ENCODE measurements at regions not wholly inside any gene's neighbourhood (a gene's known extent, or its start where the extent isn't known, plus 50 kb on each side); places are given as distances from the start of the nearest gene placed in this dataset.

DNA sequence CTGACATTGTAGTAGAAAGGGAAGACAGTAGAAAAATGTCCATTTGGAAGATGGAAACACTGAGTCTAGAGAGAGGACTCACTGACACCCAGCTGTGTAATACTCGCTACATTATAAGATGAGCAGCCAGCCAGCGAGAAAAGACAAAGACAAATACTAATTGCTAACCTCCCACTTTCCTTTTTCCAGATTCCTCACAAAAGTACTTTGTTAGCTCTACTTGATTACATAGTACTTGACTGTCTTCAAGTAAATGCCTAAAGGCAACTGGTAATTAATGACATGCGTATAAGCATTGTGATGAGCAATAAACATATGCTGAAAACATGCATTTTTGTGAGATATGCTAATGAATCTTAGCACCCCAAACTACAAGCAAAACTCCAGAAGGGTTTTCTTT is 363.1 kb downstream of the GPAM start:
- no CpG with 5 or more reads among the region's 3 CpGs for WGBS (ENCODE audit: extremely low coverage, insufficient read length, low lambda C conversion rate)

More for the DNA sequence above, 363.1 kb downstream of the GPAM start:
- no peak overlapping the region for H2BK120ac ChIP-seq (ENCODE audit: low read depth, low read length, poor library complexity, severe bottlenecking)
- TF ChIP-seq, protein P1, sequence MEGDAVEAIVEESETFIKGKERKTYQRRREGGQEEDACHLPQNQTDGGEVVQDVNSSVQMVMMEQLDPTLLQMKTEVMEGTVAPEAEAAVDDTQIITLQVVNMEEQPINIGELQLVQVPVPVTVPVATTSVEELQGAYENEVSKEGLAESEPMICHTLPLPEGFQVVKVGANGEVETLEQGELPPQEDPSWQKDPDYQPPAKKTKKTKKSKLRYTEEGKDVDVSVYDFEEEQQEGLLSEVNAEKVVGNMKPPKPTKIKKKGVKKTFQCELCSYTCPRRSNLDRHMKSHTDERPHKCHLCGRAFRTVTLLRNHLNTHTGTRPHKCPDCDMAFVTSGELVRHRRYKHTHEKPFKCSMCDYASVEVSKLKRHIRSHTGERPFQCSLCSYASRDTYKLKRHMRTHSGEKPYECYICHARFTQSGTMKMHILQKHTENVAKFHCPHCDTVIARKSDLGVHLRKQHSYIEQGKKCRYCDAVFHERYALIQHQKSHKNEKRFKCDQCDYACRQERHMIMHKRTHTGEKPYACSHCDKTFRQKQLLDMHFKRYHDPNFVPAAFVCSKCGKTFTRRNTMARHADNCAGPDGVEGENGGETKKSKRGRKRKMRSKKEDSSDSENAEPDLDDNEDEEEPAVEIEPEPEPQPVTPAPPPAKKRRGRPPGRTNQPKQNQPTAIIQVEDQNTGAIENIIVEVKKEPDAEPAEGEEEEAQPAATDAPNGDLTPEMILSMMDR (conservative IDR thresholded peaks at IDR 0.05), result no peak
- no peaks in the 10 kb centered on the region for H3K79me1 ChIP-seq (ENCODE audit: insufficient read depth, low read depth, low read length, poor library complexity, severe bottlenecking)
- no peaks in the 10 kb centered on the region for H3K23me2 ChIP-seq (ENCODE audit: insufficient read length, low read depth, low read length, poor library complexity, severe bottlenecking)
- no peaks in the 10 kb centered on the region for H4K20me1 ChIP-seq (ENCODE audit: control insufficient read depth, insufficient read depth, insufficient read length)
- H3K18ac ChIP-seq (ENCODE audit: insufficient read length, low read depth, low read length), result no peak overlapping the region
- H3K4ac ChIP-seq (ENCODE audit: low read depth, low read length), result no peak overlapping the region
- Mint-ChIP-seq H3K4me1 (no peaks in the 10 kb centered on the region), H3K9me3 (peaks cover 0 to 3% of the 10 kb centered on the region in 2 experiments; a peak in 2 of 5 replicates), H3K27ac (no peak overlapping the region), H3K4me3 (no peak overlapping the region), H3K27me3 (ENCODE audit: low read depth) (no peaks in the 10 kb centered on the region; the same call in 1 of the 2 replicates), H3K36me3 (ENCODE audit: insufficient read depth in 1 of 3, low read depth in 3 of 3) (no peaks in the 10 kb centered on the region; a peak in 1 of 7 replicates)
- H4K5ac ChIP-seq (ENCODE audit: insufficient read length, low read depth, low read length), result no peak overlapping the region
- no peak overlapping the region for H3K4me2 ChIP-seq (ENCODE audit: insufficient read depth, insufficient read length, low read length)
- no peak overlapping the region for H2BK15ac ChIP-seq (ENCODE audit: low read depth, low read length)
- H4K91ac ChIP-seq (ENCODE audit: insufficient read length, low read depth, low read length), result no peak overlapping the region
- H3K14ac ChIP-seq (ENCODE audit: insufficient read depth, low read length), result no peak overlapping the region
- H3K23ac ChIP-seq (ENCODE audit: insufficient read length, low read depth, low read length), result no peak overlapping the region
- H2AK5ac ChIP-seq (ENCODE audit: insufficient read length, low read length), result no peak overlapping the region
- H3K27me3 ChIP-seq (ENCODE audit: insufficient read depth, low read length), result no peaks in the 10 kb centered on the region
- no peak overlapping the region for H3K9ac ChIP-seq (ENCODE audit: extremely low read depth, insufficient read length, low read length)
- H4K8ac ChIP-seq (replicated peaks; ENCODE audit: insufficient read length, low read depth, low read length), result no peak overlapping the region
- H3T11ph ChIP-seq (ENCODE audit: low read length), result no peak overlapping the region
- H2AFZ ChIP-seq (ENCODE audit: low read length), result no peak overlapping the region
- no peaks in the 10 kb centered on the region for H3K9me3 ChIP-seq (ENCODE audit: control insufficient read depth, low read depth, low read length)
- H2BK5ac ChIP-seq (ENCODE audit: insufficient read length, low read length), result no peak overlapping the region
- no peak for DNase-seq
- no peak overlapping the region for H2BK12ac ChIP-seq (ENCODE audit: insufficient read length, low read depth, low read length)
- H2BK20ac ChIP-seq (ENCODE audit: low read depth, low read length, poor library complexity, severe bottlenecking), result no peak overlapping the region
- H3K79me2 ChIP-seq (ENCODE audit: insufficient read depth, low read length), result no peaks in the 10 kb centered on the region
- no peak overlapping the region for H3K56ac ChIP-seq (ENCODE audit: insufficient read length, low read depth, low read length)
- H3K4me1 ChIP-seq (ENCODE audit: insufficient read depth, low read length), result no peaks in the 10 kb centered on the region
- no peak overlapping the region for H3K27ac ChIP-seq (ENCODE audit: insufficient read length, low read depth, low read length)
